ENCODE measurements at regions not wholly inside any gene's neighbourhood (a gene's known extent, or its start where the extent isn't known, plus 50 kb on each side); places are given as distances from the start of the nearest gene placed in this dataset.

GRCh38 chr14:84554136-84554535, 975.8 kb upstream of the FLRT2 start:
- no peak overlapping the region for H3K9ac ChIP-seq (ENCODE audit: low read length)
- no peaks in the 10 kb centered on the region for H3K27me3 ChIP-seq (ENCODE audit: insufficient read depth, low read depth, low read length)
- TF ChIP-seq EZH2 (IDR thresholded peaks at IDR 0.05; ENCODE audit: borderline replicate concordance, insufficient read depth, low read length, poor library complexity, severe bottlenecking), result no peak
- TF ChIP-seq CTCF (IDR thresholded peaks at IDR 0.05; ENCODE audit: poor library complexity, severe bottlenecking), result no peak
- TF ChIP-seq EP300 (conservative IDR thresholded peaks at IDR 0.05; ENCODE audit: poor library complexity, severe bottlenecking), result no peak
- no peak for TF ChIP-seq RAD21 (conservative IDR thresholded peaks at IDR 0.05)
- no peak for TF ChIP-seq REST (IDR thresholded peaks at IDR 0.05; ENCODE audit: borderline replicate concordance)
- H3K9me2 ChIP-seq (ENCODE audit: insufficient read depth, low read length), result no peaks in the 10 kb centered on the region
- no peak overlapping the region for H3K27ac ChIP-seq (ENCODE audit: low read length)
- no peaks in the 10 kb centered on the region for H3K9me3 ChIP-seq (ENCODE audit: low read length)
- no peak overlapping the region for H3K4me2 ChIP-seq (ENCODE audit: low read length)
- H3K79me2 ChIP-seq (replicated peaks; ENCODE audit: insufficient read depth, low read length), result no peaks in the 10 kb centered on the region
- no peaks in the 10 kb centered on the region for H4K20me1 ChIP-seq (ENCODE audit: insufficient read depth)
- H2AFZ ChIP-seq (ENCODE audit: low read depth, low read length), result no peak overlapping the region
- no peaks in the 10 kb centered on the region for H3F3A ChIP-seq (ENCODE audit: insufficient read depth, low read length, poor library complexity, severe bottlenecking)
- H3K36me3 ChIP-seq (ENCODE audit: insufficient read depth, low read length), result no peaks in the 10 kb centered on the region
- no peak overlapping the region for H3K4me3 ChIP-seq (ENCODE audit: low read length)

GRCh38 chr14:84555493-84555892, 974.5 kb upstream of the FLRT2 start:
- no peak overlapping the region for H3K9ac ChIP-seq (ENCODE audit: low read length)
- no peak overlapping the region for H3K4me2 ChIP-seq (ENCODE audit: low read length)
- TF ChIP-seq REST (IDR thresholded peaks at IDR 0.05; ENCODE audit: borderline replicate concordance), result no peak
- no peaks in the 10 kb centered on the region for H3K79me2 ChIP-seq (replicated peaks; ENCODE audit: insufficient read depth, low read length)
- H3K4me3 ChIP-seq (ENCODE audit: low read length), result no peak overlapping the region
- H3K9me2 ChIP-seq (ENCODE audit: insufficient read depth, low read length), result no peaks in the 10 kb centered on the region
- no peaks in the 10 kb centered on the region for H3K27me3 ChIP-seq (ENCODE audit: insufficient read depth, low read depth, low read length)
- H3F3A ChIP-seq (ENCODE audit: insufficient read depth, low read length, poor library complexity, severe bottlenecking), result no peaks in the 10 kb centered on the region
- no peak overlapping the region for H3K27ac ChIP-seq (ENCODE audit: low read length)
- H3K36me3 ChIP-seq (ENCODE audit: insufficient read depth, low read length), result no peaks in the 10 kb centered on the region
- no peaks in the 10 kb centered on the region for H3K9me3 ChIP-seq (ENCODE audit: low read length)
- no peaks in the 10 kb centered on the region for H4K20me1 ChIP-seq (ENCODE audit: insufficient read depth)
- H2AFZ ChIP-seq (ENCODE audit: low read depth, low read length), result no peak overlapping the region
